Thyroid gland (tissue), 4 donors: ENCODE measurements at regions not wholly inside any gene's neighbourhood (a gene's known extent, or its start where the extent isn't known, plus 50 kb on each side); places are given as distances from the start of the nearest gene placed in this dataset.
A peak's percentile ranks its signal among the peaks of the same experiment; 100 is the strongest.

Source experiments
- CTCF ChIP-seq, 6 experiments: fragments of 200-600 bp in 3 of 6; fragments of 450-650 bp in 3 of 6; sonication (generic) in 3 of 6; IDR thresholded peaks; one replicate each; pipeline ENCODE4 v1.5.1; 2016 to 2019; ENCODE audit warnings: antibody characterized with exemption in 6 of 6, mild to moderate bottlenecking in 2 of 6, inconsistent platforms in 1 of 6, moderate library complexity in 1 of 6
- POLR2A ChIP-seq, 2 donors: fragments of 450-650 bp; IDR thresholded peaks; one replicate each; pipeline ENCODE4 v1.6.1; 2017; ENCODE audit warnings: antibody characterized with exemption in 2 of 2, mild to moderate bottlenecking in 2 of 2, moderate library complexity in 1 of 2

GRCh38 chr10:129332476-129332875 is 134.6 kb upstream of the MGMT start:
- TF ChIP-seq CTCF (IDR thresholded peaks at IDR 0.05) (peak in 1 of 6 experiments; percentile 22), POLR2A (IDR thresholded peaks at IDR 0.05) (no peak)
